Endothelial cell of umbilical vein (primary cell): ENCODE measurements at regions not wholly inside any gene's neighbourhood (a gene's known extent, or its start where the extent isn't known, plus 50 kb on each side); places are given as distances from the start of the nearest gene placed in this dataset.

Source experiments
- BruUV-seq: library from RNA; stranded (reverse); fragments of 400-500 nt; replicated peaks from 2 replicates; lab custom pipeline; 2021; lab: Mats Ljungman, UMichigan
- CTCF ChIA-PET: fragments of 300-600, 350-600 bp; sonication (Branson Sonifier 250); formaldehyde crosslinking; loops from one replicate; lab custom pipeline; 2021; ENCODE audit warnings: antibody characterized with exemption, inconsistent platforms; lab: Charles Lee
- POLR2A ChIA-PET: fragments of 300-600, 350-600 bp; sonication (Branson Sonifier 250); formaldehyde crosslinking; loops from one replicate; lab custom pipeline; 2021; ENCODE audit warnings: antibody characterized with exemption, inconsistent platforms; lab: Charles Lee
- DNase-seq: peaks from one replicate; pipeline ENCODE4 v3.0.0-alpha.2; 2011; ENCODE audit warnings: low read depth, low spot score
- FAIRE-seq: peaks from 2 replicates; lab custom pipeline; 2011; peaks lifted over from hg19 to GRCh38; lab: Jason Lieb, UNC
- H2AFZ ChIP-seq: 2 replicates; pipeline ENCODE4 v1.6.0; 2012; ENCODE audit warnings: low read depth, low read length, control low read depth, inconsistent platforms
- H3K27ac ChIP-seq: 2 replicates; pipeline ENCODE4 v1.5.1; 2011; ENCODE audit warnings: low read depth, mild to moderate bottlenecking, control low read depth, low read length, moderate library complexity; ENCODE audit not compliant: insufficient read depth
- H3K27me3 ChIP-seq, 2 experiments: 2 replicates each; pipeline versions ENCODE4 v1.6.0 to v1.6.1; 2011; ENCODE audit warnings: low read length in 2 of 2, mixed read lengths in 1 of 2; ENCODE audit not compliant: control insufficient read depth in 2 of 2, insufficient read depth in 2 of 2
- H3K36me3 ChIP-seq, 2 experiments: 2 replicates in 1 of 2; 3 replicates in 1 of 2; pipeline ENCODE4 v1.5.1; 2011; ENCODE audit warnings: low read length in 2 of 2, mild to moderate bottlenecking in 1 of 2, moderate library complexity in 1 of 2; ENCODE audit not compliant: control insufficient read depth in 2 of 2, insufficient read depth in 2 of 2; ENCODE audit errors: extremely low read depth in 1 of 2
- H3K4me1 ChIP-seq: 3 replicates; pipeline ENCODE4 v1.5.1; 2011; ENCODE audit warnings: mild to moderate bottlenecking, low read length; ENCODE audit not compliant: control insufficient read depth, insufficient read depth; ENCODE audit errors: extremely low read depth
- H3K4me2 ChIP-seq: 2 replicates; pipeline ENCODE4 v1.6.1; 2011; ENCODE audit warnings: low read length, control low read depth, mixed read lengths; ENCODE audit not compliant: insufficient read depth
- H3K4me3 ChIP-seq, 3 experiments: fragments of 200-600 bp in 1 of 3; sonication (generic), shearing (Covaris generic) in 1 of 3; replicated peaks in 1 of 3; 2 replicates each; pipeline ENCODE4 v1.5.1; 2011 to 2016; ENCODE audit warnings: control low read depth in 3 of 3, low read length in 3 of 3, mild to moderate bottlenecking in 2 of 3, inconsistent platforms in 1 of 3, low read depth in 1 of 3, moderate library complexity in 1 of 3; ENCODE audit not compliant: insufficient read depth in 1 of 3
- H3K79me2 ChIP-seq: 2 replicates; pipeline ENCODE4 v1.6.0; 2012; ENCODE audit warnings: low read length, inconsistent platforms; ENCODE audit not compliant: control insufficient read depth, insufficient read depth
- H3K9ac ChIP-seq: replicated peaks from 2 replicates; pipeline ENCODE3; 2011; ENCODE audit warnings: low read length, control low read depth; ENCODE audit not compliant: insufficient read depth; ENCODE audit errors: extremely low read depth
- H3K9me1 ChIP-seq: replicated peaks from 3 replicates; pipeline ENCODE4 v1.6.0; 2011; ENCODE audit warnings: mild to moderate bottlenecking, low read length; ENCODE audit not compliant: control insufficient read depth, insufficient read depth; ENCODE audit errors: extremely low read depth
- H3K9me3 ChIP-seq: replicated peaks from 2 replicates; pipeline ENCODE4 v1.5.1; 2012; ENCODE audit warnings: low read length, inconsistent platforms; ENCODE audit not compliant: control insufficient read depth, insufficient read depth
- H4K20me1 ChIP-seq: replicated peaks from 2 replicates; pipeline ENCODE3; 2011; ENCODE audit warnings: mild to moderate bottlenecking, low read length; ENCODE audit not compliant: control insufficient read depth, insufficient read depth; ENCODE audit errors: extremely low read depth
- CTCF ChIP-seq, 2 donors: IDR thresholded peaks; 1 replicate in 1 of 2; 2 replicates in 1 of 2; pipeline ENCODE4 v1.5.1; 2011; ENCODE audit warnings: low read length in 2 of 2, mild to moderate bottlenecking in 2 of 2, moderate library complexity in 2 of 2, control low read depth in 1 of 2, inconsistent platforms in 1 of 2, low read depth in 1 of 2; ENCODE audit not compliant: insufficient read depth in 1 of 2; ENCODE audit errors: extremely low read depth in 1 of 2
- EZH2 ChIP-seq: IDR thresholded peaks from 2 replicates; pipeline ENCODE4 v1.6.1; 2012; ENCODE audit warnings: borderline replicate concordance, low read depth, mild to moderate bottlenecking, moderate library complexity, low read length, inconsistent platforms; ENCODE audit not compliant: severe bottlenecking
- FOS ChIP-seq: IDR thresholded peaks from 2 replicates; pipeline ENCODE4 v1.6.1; 2011; ENCODE audit warnings: mild to moderate bottlenecking, low read length, moderate library complexity, borderline replicate concordance; ENCODE audit not compliant: insufficient read depth
- GATA2 ChIP-seq: IDR thresholded peaks from 2 replicates; pipeline ENCODE4 v1.7.0; 2011; ENCODE audit warnings: low read depth, mild to moderate bottlenecking, moderate library complexity, mixed read lengths, low read length; ENCODE audit not compliant: insufficient read length, insufficient read depth
- JUN ChIP-seq: IDR thresholded peaks from 2 replicates; pipeline ENCODE4 v1.6.1; 2011; ENCODE audit warnings: borderline replicate concordance, low read depth; ENCODE audit not compliant: insufficient read length, insufficient read depth
- MAX ChIP-seq: IDR thresholded peaks from 2 replicates; pipeline ENCODE4 v1.6.1; 2011; ENCODE audit not compliant: insufficient read depth, insufficient read length
- MYC ChIP-seq: IDR thresholded peaks from one replicate; pipeline ENCODE4 v1.6.1; 2011; ENCODE audit warnings: mild to moderate bottlenecking, low read depth, low read length
- POLR2A ChIP-seq: IDR thresholded peaks from 2 replicates; pipeline ENCODE4 v1.6.1; 2012; ENCODE audit warnings: low read depth, mild to moderate bottlenecking, control low read depth, low read length
- POLR2AphosphoS5 ChIP-seq: IDR thresholded peaks from 2 replicates; pipeline ENCODE4 v1.6.1; 2012; ENCODE audit warnings: low read depth, mild to moderate bottlenecking, control low read depth, low read length, moderate library complexity; ENCODE audit not compliant: insufficient read depth
- dilution Hi-C: fragments of 300-500 bp; cut with MboI; formaldehyde crosslinking; loops from one replicate; pipeline ENCODE4 v1.15.0; 2019; ENCODE audit warnings: low sequenced_read_pairs; ENCODE audit not compliant: extremely low pct_ligation_motif_present
- intact Hi-C: fragments of 100-400 bp; cut with micrococcal nuclease; formaldehyde crosslinking; loops from one replicate; pipeline ENCODE4 v1.10.0; 2022

GRCh38 chr7:113308399-113308798 is 190.0 kb upstream of the SMIM30 start:
- Histone ChIP-seq H3K79me2 (no peaks in the 10 kb centered on the region), H3K4me2 (no peak overlapping the region), H3K36me3 (no peaks in the 10 kb centered on the region), H3K9me3 (no peaks in the 10 kb centered on the region), H4K20me1 (no peaks in the 10 kb centered on the region), H3K27ac (no peak overlapping the region), H3K4me3 (no peak overlapping the region), H2AFZ (no peak overlapping the region), H3K9me1 (no peaks in the 10 kb centered on the region), H3K4me1 (no peaks in the 10 kb centered on the region), H3K9ac (no peak overlapping the region), H3K27me3 (no peaks in the 10 kb centered on the region)
- FAIRE-seq (no peak), DNase-seq (no peak)
- BruUV-seq: no TSS peak
- CTCF ChIA-PET: no interaction called here
- intact Hi-C loops (no loop called here), dilution Hi-C loops (no loop called here)
- TF ChIP-seq GATA2 (no peak), JUN (no peak), EZH2 (no peak), POLR2A (no peak), MAX (no peak), POLR2AphosphoS5 (no peak), FOS (no peak), MYC (no peak), CTCF (IDR thresholded peaks at IDR 0.05; ENCODE audit: extremely low read depth in 1 of 2, insufficient read depth in 1 of 2, low read depth in 1 of 2, low read length in 2 of 2) (no peak)
- POLR2A ChIA-PET: no interaction called here
